ENCODE measurements at regions not wholly inside any gene's neighbourhood (a gene's known extent, or its start where the extent isn't known, plus 50 kb on each side); places are given as distances from the start of the nearest gene placed in this dataset.

GRCh38 chr14:51446771-51447170, 204.9 kb upstream of the FRMD6 start:
- no peak overlapping the region for H3K27ac ChIP-seq (ENCODE audit: low read length)
- H3K4me3 ChIP-seq (ENCODE audit: low read length), result no peak overlapping the region

GRCh38 chr14:51447411-51447810, 204.3 kb upstream of the FRMD6 start:
- H3K27ac ChIP-seq (ENCODE audit: low read length), result no peak overlapping the region
- H3K27me3 ChIP-seq (ENCODE audit: insufficient read depth, low read depth, low read length), result no peaks in the 10 kb centered on the region
- H2AFZ ChIP-seq (ENCODE audit: low read depth, low read length), result no peak overlapping the region
- no peak overlapping the region for H3K4me2 ChIP-seq (ENCODE audit: low read length)
- H3K9me2 ChIP-seq (ENCODE audit: insufficient read depth, low read length), result no peaks in the 10 kb centered on the region
- no peaks in the 10 kb centered on the region for H4K20me1 ChIP-seq (ENCODE audit: insufficient read depth)
- H3K9ac ChIP-seq (ENCODE audit: low read length), result no peak overlapping the region
- H3F3A ChIP-seq (ENCODE audit: insufficient read depth, low read length, poor library complexity, severe bottlenecking), result no peaks in the 10 kb centered on the region
- H3K79me2 ChIP-seq (replicated peaks; ENCODE audit: insufficient read depth, low read length), result no peaks in the 10 kb centered on the region
- no peak overlapping the region for H3K4me3 ChIP-seq (ENCODE audit: low read length)
- H3K36me3 ChIP-seq (ENCODE audit: insufficient read depth, low read length), result no peaks in the 10 kb centered on the region
- no peaks in the 10 kb centered on the region for H3K9me3 ChIP-seq (ENCODE audit: low read length)
- no peak for TF ChIP-seq SMC3 (conservative IDR thresholded peaks at IDR 0.05; ENCODE audit: poor library complexity)

More at GRCh38 chr14:51446771-51447170, 204.9 kb upstream of the FRMD6 start:
- H3K36me3 ChIP-seq (ENCODE audit: insufficient read depth, low read length), result no peaks in the 10 kb centered on the region
- no peaks in the 10 kb centered on the region for H3K27me3 ChIP-seq (ENCODE audit: insufficient read depth, low read depth, low read length)
- no peak overlapping the region for H3K9ac ChIP-seq (ENCODE audit: low read length)
- H2AFZ ChIP-seq (ENCODE audit: low read depth, low read length), result no peak overlapping the region
- H4K20me1 ChIP-seq (ENCODE audit: insufficient read depth), result no peaks in the 10 kb centered on the region
- no peak for TF ChIP-seq EP300 (conservative IDR thresholded peaks at IDR 0.05; ENCODE audit: poor library complexity, severe bottlenecking)
- TF ChIP-seq EZH2 (IDR thresholded peaks at IDR 0.05; ENCODE audit: borderline replicate concordance, insufficient read depth, low read length, poor library complexity, severe bottlenecking), result no peak
- TF ChIP-seq RAD21 (conservative IDR thresholded peaks at IDR 0.05), result no peak
- TF ChIP-seq MXI1 (conservative IDR thresholded peaks at IDR 0.05; ENCODE audit: poor library complexity, severe bottlenecking), result no peak
- TF ChIP-seq POLR2AphosphoS5 (IDR thresholded peaks at IDR 0.05), result no peak
- TF ChIP-seq SMC3 (conservative IDR thresholded peaks at IDR 0.05; ENCODE audit: poor library complexity), result no peak
- no peak for TF ChIP-seq REST (IDR thresholded peaks at IDR 0.05; ENCODE audit: borderline replicate concordance)
- TF ChIP-seq TAF1 (IDR thresholded peaks at IDR 0.05; ENCODE audit: low read depth), result no peak
- no peak for TF ChIP-seq CTCF (IDR thresholded peaks at IDR 0.05; ENCODE audit: poor library complexity, severe bottlenecking)
- no peaks in the 10 kb centered on the region for H3K9me2 ChIP-seq (ENCODE audit: insufficient read depth, low read length)
- no peaks in the 10 kb centered on the region for H3K79me2 ChIP-seq (replicated peaks; ENCODE audit: insufficient read depth, low read length)
- H3K4me2 ChIP-seq (ENCODE audit: low read length), result no peak overlapping the region
- H3F3A ChIP-seq (ENCODE audit: insufficient read depth, low read length, poor library complexity, severe bottlenecking), result no peaks in the 10 kb centered on the region
- no peaks in the 10 kb centered on the region for H3K9me3 ChIP-seq (ENCODE audit: low read length)
